ENCODE measurements at regions not wholly inside any gene's neighbourhood (a gene's known extent, or its start where the extent isn't known, plus 50 kb on each side); places are given as distances from the start of the nearest gene placed in this dataset.

- Histone ChIP-seq H3K4me1 (no peaks in the 10 kb centered on the region), H3K4me3 (no peak overlapping the region), H3K9me3 (no peaks in the 10 kb centered on the region), H3K27me3 (no peaks in the 10 kb centered on the region), H3K27ac (no peak overlapping the region), H3K36me3 (no peaks in the 10 kb centered on the region), H3K9ac (ENCODE audit: low read depth in 2 of 2, low read length in 2 of 2) (no peak overlapping the region)
- TF ChIP-seq CTCF (IDR thresholded peaks at IDR 0.05) = no peak
- DNase-seq = no peak
- intact Hi-C loops (cut with DNase I) = no loop called here
Observed at GRCh38 chr5:114174837-114175236, 187.0 kb upstream of the KCNN2 start.

DNA sequence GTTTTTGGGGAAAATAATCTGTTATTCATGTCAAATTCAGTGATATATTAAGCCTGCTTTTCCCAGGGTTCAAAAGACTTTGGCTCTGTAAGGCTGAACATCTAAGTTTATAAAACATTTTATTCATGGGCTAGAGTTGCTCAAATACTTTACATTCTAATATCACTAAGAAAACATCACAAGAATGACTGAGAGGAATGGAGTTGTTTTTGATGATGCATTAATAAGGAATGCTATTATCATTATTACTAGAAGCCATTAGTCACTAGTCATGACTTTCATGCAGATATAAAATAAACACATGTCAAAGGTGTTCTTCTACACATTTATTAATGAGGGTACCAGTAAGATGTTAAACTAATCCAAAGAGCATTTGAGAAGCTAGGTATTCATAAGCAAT is 185.5 kb upstream of the KCNN2 start:
- no peak for TF ChIP-seq CTCF (IDR thresholded peaks at IDR 0.05)
- intact Hi-C loops (cut with DNase I) = no loop called here
- H3K9me3 ChIP-seq = no peaks in the 10 kb centered on the region
- no peak overlapping the region for H3K9ac ChIP-seq (ENCODE audit: low read depth in 2 of 2, low read length in 2 of 2)
- no peaks in the 10 kb centered on the region for H3K4me1 ChIP-seq
- H3K27me3 ChIP-seq = no peaks in the 10 kb centered on the region
- no peaks in the 10 kb centered on the region for H3K36me3 ChIP-seq
- H3K4me3 ChIP-seq = no peak overlapping the region
- H3K27ac ChIP-seq = no peak overlapping the region
- DNase-seq = no peak

DNA sequence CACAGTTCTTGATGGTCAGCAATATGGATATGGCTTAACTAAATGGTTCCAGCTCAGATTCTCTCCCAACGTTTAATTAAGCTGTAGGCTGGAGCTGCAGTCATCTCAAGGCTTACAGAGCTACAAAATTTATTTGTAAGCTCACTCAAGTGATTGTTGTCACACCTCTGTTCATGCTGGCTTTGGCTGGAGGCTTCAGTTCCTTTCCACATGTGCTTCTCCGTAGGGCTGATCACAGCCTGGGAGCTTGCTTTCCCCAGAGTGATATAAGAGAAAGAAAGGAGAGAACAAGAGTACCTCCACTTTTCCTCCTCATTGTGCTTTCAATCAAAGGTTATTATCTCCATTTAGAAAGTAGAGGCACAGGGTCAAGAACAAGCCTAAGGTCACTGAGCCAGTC is 182.7 kb upstream of the KCNN2 start:
- H3K27ac ChIP-seq = no peak overlapping the region
- H3K4me1 ChIP-seq = no peaks in the 10 kb centered on the region
- intact Hi-C loops (cut with DNase I) = no loop called here
- H3K27me3 ChIP-seq = no peaks in the 10 kb centered on the region
- no peak overlapping the region for H3K9ac ChIP-seq (ENCODE audit: low read depth in 2 of 2, low read length in 2 of 2)
- no peaks in the 10 kb centered on the region for H3K36me3 ChIP-seq
- no peaks in the 10 kb centered on the region for H3K9me3 ChIP-seq
- no peak for TF ChIP-seq CTCF (IDR thresholded peaks at IDR 0.05)
- no peak overlapping the region for H3K4me3 ChIP-seq
- DNase-seq = no peak

GRCh38 chr5:114184006-114184405 is 177.9 kb upstream of the KCNN2 start:
- Histone ChIP-seq H3K4me1 (no peaks in the 10 kb centered on the region), H3K36me3 (no peaks in the 10 kb centered on the region), H3K9ac (ENCODE audit: low read depth in 2 of 2, low read length in 2 of 2) (no peak overlapping the region), H3K27me3 (no peaks in the 10 kb centered on the region), H3K4me3 (no peak overlapping the region), H3K9me3 (no peaks in the 10 kb centered on the region), H3K27ac (no peak overlapping the region)
- intact Hi-C loops (cut with DNase I) = no loop called here
- no peak for DNase-seq
- TF ChIP-seq CTCF (IDR thresholded peaks at IDR 0.05) = no peak

DNA sequence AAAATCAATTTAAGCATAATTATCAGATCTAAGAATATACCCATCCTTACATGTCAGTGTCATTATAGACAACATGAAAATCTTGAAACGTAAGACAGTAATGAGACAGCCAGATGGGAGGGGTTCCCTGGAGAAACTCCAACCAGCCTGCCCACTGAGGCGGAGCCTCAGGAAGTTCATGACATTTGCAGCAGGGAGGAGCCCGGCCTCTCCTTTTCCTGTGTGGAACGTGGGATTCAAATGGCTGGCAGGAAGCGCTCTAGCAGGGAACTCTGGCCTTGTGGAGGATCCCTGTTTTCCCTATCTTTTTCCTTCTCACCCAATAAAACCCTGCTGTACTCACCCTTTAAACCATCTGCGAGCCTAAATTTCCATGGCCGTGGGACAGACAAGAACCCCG is 176.6 kb upstream of the KCNN2 start:
- no peak overlapping the region for H3K27ac ChIP-seq
- no peak overlapping the region for H3K9ac ChIP-seq (ENCODE audit: low read depth in 2 of 2, low read length in 2 of 2)
- H3K36me3 ChIP-seq = no peaks in the 10 kb centered on the region
- H3K27me3 ChIP-seq = no peaks in the 10 kb centered on the region
- no peak for DNase-seq
- TF ChIP-seq CTCF (IDR thresholded peaks at IDR 0.05) = no peak
- H3K4me3 ChIP-seq = no peak overlapping the region
- no peaks in the 10 kb centered on the region for H3K9me3 ChIP-seq
- intact Hi-C loops (cut with DNase I) = no loop called here
- no peaks in the 10 kb centered on the region for H3K4me1 ChIP-seq

- intact Hi-C loops (cut with DNase I) = no loop called here
- Histone ChIP-seq H3K27ac (no peak overlapping the region), H3K9ac (ENCODE audit: low read depth in 2 of 2, low read length in 2 of 2) (no peak overlapping the region), H3K4me1 (no peaks in the 10 kb centered on the region), H3K36me3 (no peaks in the 10 kb centered on the region), H3K27me3 (no peaks in the 10 kb centered on the region), H3K4me3 (no peak overlapping the region), H3K9me3 (no peaks in the 10 kb centered on the region)
- no peak for TF ChIP-seq CTCF (IDR thresholded peaks at IDR 0.05)
- no peak for DNase-seq
Observed at GRCh38 chr5:114191441-114191840, 170.4 kb upstream of the KCNN2 start.

Measured in colonic mucosa (tissue), 4 donors.